HL-60 (cell line): ENCODE measurements at regions not wholly inside any gene's neighbourhood (a gene's known extent, or its start where the extent isn't known, plus 50 kb on each side); places are given as distances from the start of the nearest gene placed in this dataset.

Experiments used
- CTCF ChIP-seq: IDR thresholded peaks from one replicate; pipeline ENCODE4 v1.5.1; 2011; ENCODE audit warnings: low read length, control low read depth, inconsistent platforms; ENCODE audit not compliant: insufficient read depth
- GABPA ChIP-seq: IDR thresholded peaks from 2 replicates; pipeline ENCODE4 v1.6.1; 2012; ENCODE audit warnings: low read depth
- POLR2AphosphoS5 ChIP-seq: IDR thresholded peaks from 2 replicates; pipeline ENCODE4 v1.6.1; 2012; ENCODE audit warnings: low read depth
- REST ChIP-seq: IDR thresholded peaks from 2 replicates; pipeline ENCODE4 v1.6.1; 2012; ENCODE audit warnings: low read depth; ENCODE audit not compliant: insufficient replicate concordance
- SPI1 ChIP-seq: IDR thresholded peaks from 2 replicates; pipeline ENCODE4 v1.6.1; 2012; ENCODE audit warnings: low read depth, mild to moderate bottlenecking, borderline replicate concordance

- TF ChIP-seq CTCF = no peak
- no peak for TF ChIP-seq POLR2AphosphoS5
- no peak for TF ChIP-seq REST
- no peak for TF ChIP-seq SPI1
- no peak for TF ChIP-seq GABPA
Observed at GRCh38 chr11:120057028-120057330, 80.9 kb downstream of the TRIM29 start.
